NT2/D1 (cell line): ENCODE measurements at regions not wholly inside any gene's neighbourhood (a gene's known extent, or its start where the extent isn't known, plus 50 kb on each side); places are given as distances from the start of the nearest gene placed in this dataset.

Experiments
- DNase-seq: peaks from one replicate; pipeline ENCODE4 v3.0.0-alpha.2; 2011; ENCODE audit warnings: low read depth, low spot score
- H3K27me3 ChIP-seq: 2 replicates; pipeline ENCODE4 v1.6.0; 2011; ENCODE audit warnings: mild to moderate bottlenecking; ENCODE audit not compliant: insufficient read length, insufficient read depth
- H3K36me3 ChIP-seq: 2 replicates; pipeline ENCODE4 v1.6.1; 2011; ENCODE audit warnings: mild to moderate bottlenecking, low read length, mixed read lengths; ENCODE audit not compliant: insufficient read depth, insufficient read length
- H3K4me1 ChIP-seq: 2 replicates; pipeline ENCODE4 v1.5.1; 2011; ENCODE audit not compliant: insufficient read depth, insufficient read length
- H3K4me3 ChIP-seq: 2 replicates; pipeline ENCODE4 v1.5.1; 2011; ENCODE audit warnings: low read depth; ENCODE audit not compliant: insufficient read length
- H3K9ac ChIP-seq: 2 replicates; pipeline ENCODE4 v1.6.0; 2011; ENCODE audit warnings: low read depth; ENCODE audit not compliant: insufficient read length
- H3K9me3 ChIP-seq: 2 replicates; pipeline ENCODE4 v1.5.1; 2011; ENCODE audit warnings: mild to moderate bottlenecking, low read length; ENCODE audit not compliant: insufficient read depth
- SUZ12 ChIP-seq: IDR thresholded peaks from 2 replicates; pipeline ENCODE4 v1.6.1; 2011; ENCODE audit not compliant: insufficient read length, insufficient read depth; ENCODE audit errors: extremely low read depth
- YY1 ChIP-seq: IDR thresholded peaks from 2 replicates; pipeline ENCODE4 v1.6.1; 2011; ENCODE audit not compliant: insufficient read length, insufficient read depth
- ZNF274 ChIP-seq: IDR thresholded peaks from 2 replicates; pipeline ENCODE4 v1.6.1; 2011; ENCODE audit warnings: mild to moderate bottlenecking, low read depth, low read length

DNA sequence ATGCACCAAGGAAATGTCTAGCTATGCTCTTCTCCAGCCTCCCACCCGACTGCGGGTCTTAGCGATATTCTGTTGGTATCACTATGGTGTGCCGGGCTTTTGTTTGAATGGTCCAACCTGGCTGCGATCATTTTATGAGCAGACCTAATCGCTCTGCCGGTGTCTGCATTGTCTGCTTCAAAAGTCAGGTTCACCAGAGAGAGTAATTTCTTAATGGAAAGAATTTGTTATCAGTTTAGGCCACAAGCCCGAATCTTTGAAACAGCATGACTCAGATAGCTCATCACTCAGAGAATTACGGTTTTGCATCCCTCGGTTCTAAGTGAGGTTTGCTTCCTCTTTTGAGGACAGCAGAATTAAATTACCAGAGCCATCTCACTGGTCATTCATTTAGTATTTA lies 521.0 kb upstream of the ARID1B start:
- Histone ChIP-seq H3K4me3 (no peak overlapping the region), H3K4me1 (no peaks in the 10 kb centered on the region), H3K27me3 (no peaks in the 10 kb centered on the region), H3K36me3 (no peaks in the 10 kb centered on the region), H3K9me3 (no peaks in the 10 kb centered on the region), H3K9ac (no peak overlapping the region)
- no peak for DNase-seq
- no peak for TF ChIP-seq SUZ12
- no peak for TF ChIP-seq ZNF274
- no peak for TF ChIP-seq YY1

DNA sequence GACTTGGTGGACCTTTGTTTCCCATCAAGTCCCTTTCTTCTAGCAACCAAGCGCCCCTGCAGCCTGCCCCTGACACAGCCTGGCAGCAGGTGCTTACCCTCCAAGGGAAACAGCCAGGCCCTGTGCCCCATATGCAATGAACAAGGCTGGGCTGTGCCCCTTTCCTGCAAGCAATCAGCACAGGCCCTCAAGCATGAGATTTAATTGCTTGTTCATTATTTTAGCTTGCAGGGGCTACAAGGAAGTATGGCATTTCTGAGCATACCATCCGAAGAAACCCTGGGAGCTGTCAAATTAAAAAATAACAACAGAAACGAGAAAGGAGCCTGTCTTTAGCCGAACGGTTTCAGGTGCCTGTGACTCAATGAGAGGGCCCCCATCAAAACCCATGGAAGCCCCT lies 522.9 kb upstream of the ARID1B start:
- Histone ChIP-seq H3K9ac (no peak overlapping the region), H3K4me3 (no peak overlapping the region), H3K27me3 (no peaks in the 10 kb centered on the region), H3K9me3 (no peaks in the 10 kb centered on the region), H3K4me1 (no peaks in the 10 kb centered on the region), H3K36me3 (no peaks in the 10 kb centered on the region)
- DNase-seq, result no peak
- TF ChIP-seq YY1 (no peak), SUZ12 (no peak), ZNF274 (no peak)

DNA sequence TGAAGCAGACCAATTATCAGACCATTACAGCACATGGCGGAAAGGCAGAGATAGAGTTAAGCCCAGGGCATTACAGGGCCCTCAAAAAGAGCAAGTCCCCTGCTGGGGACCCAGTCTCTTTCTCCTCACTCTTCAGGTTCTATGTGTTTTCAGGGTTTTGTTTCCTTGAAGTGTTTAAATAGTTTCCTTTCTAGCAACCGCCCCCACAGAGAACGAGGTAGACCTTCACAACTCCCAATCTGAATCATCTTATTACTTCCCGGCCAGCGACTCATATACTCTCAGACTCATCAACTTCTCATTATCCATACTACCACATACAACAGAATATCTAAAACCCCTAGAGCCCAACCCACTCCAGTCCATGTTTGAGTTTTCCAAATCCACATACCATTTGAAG lies 526.6 kb upstream of the ARID1B start:
- H3K4me3 ChIP-seq, result no peak overlapping the region
- TF ChIP-seq ZNF274 (no peak), YY1 (no peak), SUZ12 (no peak)

DNA sequence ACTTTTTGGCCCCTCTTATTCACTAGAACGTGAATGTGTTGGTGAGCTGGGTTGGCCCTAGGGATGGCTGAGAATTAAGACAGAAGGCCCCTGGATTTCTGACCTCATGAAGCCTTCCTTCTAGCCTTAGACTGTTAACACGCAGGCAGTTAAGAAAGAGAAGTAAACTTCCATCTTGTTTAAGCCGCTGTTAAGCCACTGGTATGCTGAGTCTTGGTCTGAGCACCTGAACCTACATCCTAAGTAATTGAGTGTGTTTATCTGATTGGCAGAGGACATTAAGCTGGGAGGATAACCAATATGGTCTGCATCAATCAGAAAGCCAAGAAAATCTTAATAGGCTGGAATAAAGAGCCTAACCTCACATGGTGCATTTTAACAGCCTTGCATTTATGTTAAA lies 535.0 kb upstream of the ARID1B start:
- no peaks in the 10 kb centered on the region for H3K27me3 ChIP-seq
- no peaks in the 10 kb centered on the region for H3K4me1 ChIP-seq
- TF ChIP-seq YY1 (no peak), SUZ12 (no peak), ZNF274 (no peak)
- no peaks in the 10 kb centered on the region for H3K9me3 ChIP-seq
- no peaks in the 10 kb centered on the region for H3K36me3 ChIP-seq
- no peak for DNase-seq
- no peak overlapping the region for H3K4me3 ChIP-seq
- no peak overlapping the region for H3K9ac ChIP-seq

More for the DNA sequence above, 526.6 kb upstream of the ARID1B start:
- Histone ChIP-seq H3K9ac (no peak overlapping the region), H3K27me3 (no peaks in the 10 kb centered on the region), H3K9me3 (no peaks in the 10 kb centered on the region), H3K4me1 (no peaks in the 10 kb centered on the region), H3K36me3 (no peaks in the 10 kb centered on the region)
- no peak for DNase-seq

DNA sequence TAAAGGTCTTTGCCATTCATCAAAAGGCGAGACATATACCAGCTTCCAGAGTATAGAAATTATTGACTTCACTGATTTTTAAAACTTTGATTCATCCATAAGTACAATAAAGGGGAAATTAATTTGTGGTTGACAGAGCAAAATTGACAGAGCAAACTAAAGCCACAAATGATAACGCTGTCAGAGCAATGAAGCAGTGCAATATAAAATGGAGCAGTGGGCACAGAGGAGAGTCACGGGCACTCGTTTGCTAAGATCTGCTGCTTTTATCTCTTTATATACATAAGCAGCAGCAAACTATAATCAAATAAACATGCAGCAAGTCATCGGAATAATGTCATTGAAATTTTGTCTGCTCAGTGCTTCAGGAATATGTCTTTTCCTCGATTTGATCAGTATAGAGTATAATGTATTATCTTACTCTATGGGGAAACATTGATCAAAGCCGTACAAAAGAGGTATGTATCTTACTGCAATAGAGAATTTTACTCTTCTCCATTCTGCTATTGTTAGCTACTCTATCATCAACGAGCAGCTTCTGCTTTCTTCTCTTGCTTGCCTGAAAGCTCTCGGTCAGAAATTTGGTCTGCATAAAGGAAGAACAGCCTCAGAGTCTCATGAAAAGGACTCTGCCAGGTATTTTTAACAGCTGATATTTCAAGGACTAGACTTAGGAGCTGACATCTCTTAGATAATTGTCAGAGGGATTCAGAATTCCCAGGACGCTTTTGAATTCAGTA lies 546.0 kb upstream of the ARID1B start:
- no peak overlapping the region for H3K4me3 ChIP-seq
- H3K9ac ChIP-seq, result no peak overlapping the region
- no peak for TF ChIP-seq YY1
- no peaks in the 10 kb centered on the region for H3K27me3 ChIP-seq
- no peaks in the 10 kb centered on the region for H3K36me3 ChIP-seq
- H3K9me3 ChIP-seq, result no peaks in the 10 kb centered on the region
- no peak for DNase-seq
- no peaks in the 10 kb centered on the region for H3K4me1 ChIP-seq

DNA sequence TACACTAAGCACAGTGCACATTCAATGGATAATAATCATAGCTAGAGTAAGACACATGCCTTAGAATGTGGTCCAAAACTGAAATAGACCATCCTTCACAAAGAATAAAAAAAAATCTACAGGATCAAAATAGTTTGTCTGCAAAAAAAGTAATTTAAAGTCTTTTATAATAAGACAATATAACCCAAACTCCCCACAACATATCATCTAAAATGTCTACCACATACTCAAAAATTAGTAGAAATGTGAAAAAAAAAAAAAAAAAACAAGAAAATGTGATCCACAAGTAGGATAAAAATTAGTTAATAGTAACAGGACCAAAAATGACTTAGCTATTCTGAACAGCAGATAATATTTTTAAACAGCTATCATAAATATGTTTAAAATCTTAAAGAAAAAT lies 557.2 kb upstream of the ARID1B start:
- DNase-seq, result no peak
- Histone ChIP-seq H3K9me3 (no peaks in the 10 kb centered on the region), H3K36me3 (no peaks in the 10 kb centered on the region), H3K4me3 (no peak overlapping the region), H3K4me1 (no peaks in the 10 kb centered on the region), H3K9ac (no peak overlapping the region), H3K27me3 (no peaks in the 10 kb centered on the region)
- TF ChIP-seq SUZ12 (no peak), YY1 (no peak), ZNF274 (no peak)

DNA sequence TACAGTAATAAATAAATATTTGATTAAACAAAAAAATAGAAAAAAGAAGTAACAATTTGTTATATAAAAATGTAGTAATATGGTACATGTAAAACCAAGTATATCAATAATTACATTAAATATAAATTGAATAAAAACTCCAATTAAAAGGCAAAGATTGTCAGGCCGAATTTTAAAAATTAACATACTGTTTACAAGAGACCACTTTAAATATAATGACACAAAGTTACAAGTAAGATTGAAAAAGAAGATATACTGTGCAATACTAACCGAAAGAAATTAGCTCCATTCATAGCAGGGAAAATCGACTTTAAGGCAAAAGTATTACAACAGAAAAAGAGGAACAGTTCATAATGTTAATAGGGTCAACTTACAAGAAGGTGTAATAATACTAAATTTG lies 571.5 kb upstream of the ARID1B start:
- H3K27me3 ChIP-seq, result no peaks in the 10 kb centered on the region
- TF ChIP-seq SUZ12 (no peak), ZNF274 (no peak), YY1 (no peak)
- no peaks in the 10 kb centered on the region for H3K9me3 ChIP-seq
- H3K4me3 ChIP-seq, result no peak overlapping the region
- H3K4me1 ChIP-seq, result no peaks in the 10 kb centered on the region
- H3K9ac ChIP-seq, result no peak overlapping the region
- H3K36me3 ChIP-seq, result no peaks in the 10 kb centered on the region
- DNase-seq, result no peak
